HEK293T (cell line): ENCODE measurements at regions not wholly inside any gene's neighbourhood (a gene's known extent, or its start where the extent isn't known, plus 50 kb on each side); places are given as distances from the start of the nearest gene placed in this dataset.

Source experiments
- CTCF ChIA-PET: fragments of 350-600 bp; formaldehyde crosslinking; extraction: SDS; loops from one replicate; lab custom pipeline; 2021; ENCODE audit warnings: antibody characterized with exemption, inconsistent platforms; lab: Yijun Ruan, JAX
- POLR2A ChIA-PET: fragments of 350-600 bp; formaldehyde crosslinking; extraction: SDS; loops from one replicate; lab custom pipeline; 2020; ENCODE audit warnings: antibody characterized with exemption, inconsistent platforms; lab: Yijun Ruan, JAX
- DNase-seq: peaks from one replicate; pipeline ENCODE4 v3.0.0; 2012; ENCODE audit warnings: mixed read lengths; ENCODE audit errors: extremely low spot score
- ARNT ChIP-seq: fragments of 450-650 bp; IDR thresholded peaks from 2 replicates; pipeline ENCODE4 v1.6.1; 2017; ENCODE audit warnings: mild to moderate bottlenecking
- BHLHE40 ChIP-seq: fragments of 450-650 bp; IDR thresholded peaks from 2 replicates; pipeline ENCODE4 v1.6.1; 2016; ENCODE audit warnings: mild to moderate bottlenecking, moderate library complexity, borderline replicate concordance
- CTBP1 ChIP-seq: fragments of 450-650 bp; IDR thresholded peaks from 2 replicates; pipeline ENCODE4 v1.6.1; 2016; ENCODE audit warnings: borderline replicate concordance
- ELF4 ChIP-seq: fragments of 450-650 bp; IDR thresholded peaks from 2 replicates; pipeline ENCODE4 v1.6.1; 2017; ENCODE audit warnings: antibody characterized with exemption
- FOXA1 ChIP-seq: fragments of 450-650 bp; IDR thresholded peaks from 2 replicates; pipeline ENCODE4 v1.6.1; 2016; ENCODE audit warnings: mild to moderate bottlenecking
- FOXK2 ChIP-seq: fragments of 450-650 bp; IDR thresholded peaks from 2 replicates; pipeline ENCODE4 v1.6.1; 2016; ENCODE audit warnings: mild to moderate bottlenecking
- FOXM1 ChIP-seq: fragments of 450-650 bp; IDR thresholded peaks from 2 replicates; pipeline ENCODE4 v1.6.1; 2017; ENCODE audit warnings: mild to moderate bottlenecking, borderline replicate concordance
- HDGF ChIP-seq: fragments of 450-650 bp; IDR thresholded peaks from 2 replicates; pipeline ENCODE4 v1.6.1; 2017; ENCODE audit warnings: antibody characterized with exemption, borderline replicate concordance
- L3MBTL2 ChIP-seq: fragments of 450-650 bp; conservative IDR thresholded peaks from 2 replicates; pipeline ENCODE4 v1.6.1; 2016; ENCODE audit warnings: mild to moderate bottlenecking
- LEF1 ChIP-seq: fragments of 450-650 bp; IDR thresholded peaks from 2 replicates; pipeline ENCODE4 v1.6.1; 2017; ENCODE audit warnings: mild to moderate bottlenecking, borderline replicate concordance
- NFRKB ChIP-seq: fragments of 450-650 bp; IDR thresholded peaks from 2 replicates; pipeline ENCODE4 v1.6.1; 2016; ENCODE audit warnings: mild to moderate bottlenecking, moderate library complexity
- PKNOX1 ChIP-seq: fragments of 450-650 bp; IDR thresholded peaks from 2 replicates; pipeline ENCODE4 v1.6.1; 2016
- SP1 ChIP-seq: fragments of 450-650 bp; IDR thresholded peaks from 2 replicates; pipeline ENCODE4 v1.6.1; 2017
- SUZ12 ChIP-seq: fragments of 450-650 bp; IDR thresholded peaks from 2 replicates; pipeline ENCODE4 v1.6.1; 2016; ENCODE audit warnings: mild to moderate bottlenecking
- TARDBP ChIP-seq: fragments of 450-650 bp; IDR thresholded peaks from 2 replicates; pipeline ENCODE4 v1.6.1; 2016
- ZNF384 ChIP-seq: fragments of 450-650 bp; IDR thresholded peaks from 2 replicates; pipeline ENCODE4 v1.6.1; 2016

GRCh38 chr3:74413547-74414241, 200.8 kb downstream of the CNTN3 start:
- TF ChIP-seq SP1 = no peak
- TF ChIP-seq HDGF = no peak
- no peak for TF ChIP-seq NFRKB
- TF ChIP-seq CTBP1 = no peak
- no peak for TF ChIP-seq L3MBTL2
- TF ChIP-seq ARNT = no peak
- TF ChIP-seq ELF4 = no peak
- no peak for TF ChIP-seq FOXM1
- no peak for TF ChIP-seq ZNF384
- no peak for TF ChIP-seq SUZ12
- TF ChIP-seq BHLHE40 = no peak
- TF ChIP-seq PKNOX1 = no peak

GRCh38 chr3:74410276-74410941, 204.1 kb downstream of the CNTN3 start:
- DNase-seq = no peak
- ChIA-PET CTCF (no interaction called here), POLR2A (no interaction called here)
- TF ChIP-seq L3MBTL2 = no peak
- no peak for TF ChIP-seq ARNT
- TF ChIP-seq LEF1 = no peak
- TF ChIP-seq SUZ12 = no peak
- TF ChIP-seq BHLHE40 = no peak
- TF ChIP-seq CTBP1 = no peak
- TF ChIP-seq NFRKB = no peak
- no peak for TF ChIP-seq FOXM1
- TF ChIP-seq PKNOX1 = no peak
- TF ChIP-seq FOXA1 = no peak

More at GRCh38 chr3:74413547-74414241, 200.8 kb downstream of the CNTN3 start:
- CTCF ChIA-PET = no interaction called here
- DNase-seq = no peak
- POLR2A ChIA-PET = no interaction called here

GRCh38 chr3:74409066-74409465, 205.4 kb downstream of the CNTN3 start:
- no peak for TF ChIP-seq ARNT
- TF ChIP-seq CTBP1 = no peak
- TF ChIP-seq BHLHE40 = no peak
- TF ChIP-seq NFRKB = no peak
- TF ChIP-seq FOXM1 = no peak
- TF ChIP-seq SP1 = no peak
- TF ChIP-seq LEF1 = no peak
- TF ChIP-seq HDGF = no peak
- no peak for TF ChIP-seq L3MBTL2
- no peak for TF ChIP-seq FOXA1
- TF ChIP-seq SUZ12 = no peak
- no peak for TF ChIP-seq ZNF384
- no peak for TF ChIP-seq FOXK2
- TF ChIP-seq TARDBP = no peak
- no peak for TF ChIP-seq PKNOX1
- no peak for TF ChIP-seq ELF4
- POLR2A ChIA-PET = no interaction called here

GRCh38 chr3:74403307-74403706, 211.2 kb downstream of the CNTN3 start:
- no peak for DNase-seq
- CTCF ChIA-PET = no interaction called here
- POLR2A ChIA-PET = no interaction called here
- TF ChIP-seq ELF4 = no peak

More at GRCh38 chr3:74409066-74409465, 205.4 kb downstream of the CNTN3 start:
- CTCF ChIA-PET = no interaction called here
- DNase-seq = no peak

GRCh38 chr3:74402821-74403220, 211.6 kb downstream of the CNTN3 start:
- DNase-seq = no peak
- POLR2A ChIA-PET = no interaction called here
- CTCF ChIA-PET = no interaction called here

More at GRCh38 chr3:74402821-74403220, 211.6 kb downstream of the CNTN3 start:
- no peak for TF ChIP-seq ELF4
- no peak for TF ChIP-seq CTBP1
- no peak for TF ChIP-seq HDGF
- no peak for TF ChIP-seq PKNOX1
- TF ChIP-seq FOXM1 = no peak
- no peak for TF ChIP-seq FOXA1
- TF ChIP-seq LEF1 = no peak
- TF ChIP-seq NFRKB = no peak
- TF ChIP-seq ZNF384 = no peak
- no peak for TF ChIP-seq L3MBTL2
- TF ChIP-seq SP1 = no peak
- no peak for TF ChIP-seq TARDBP
- TF ChIP-seq SUZ12 = no peak
- TF ChIP-seq FOXK2 = no peak
